ENCODE measurements at regions not wholly inside any gene's neighbourhood (a gene's known extent, or its start where the extent isn't known, plus 50 kb on each side); places are given as distances from the start of the nearest gene placed in this dataset.

DNA sequence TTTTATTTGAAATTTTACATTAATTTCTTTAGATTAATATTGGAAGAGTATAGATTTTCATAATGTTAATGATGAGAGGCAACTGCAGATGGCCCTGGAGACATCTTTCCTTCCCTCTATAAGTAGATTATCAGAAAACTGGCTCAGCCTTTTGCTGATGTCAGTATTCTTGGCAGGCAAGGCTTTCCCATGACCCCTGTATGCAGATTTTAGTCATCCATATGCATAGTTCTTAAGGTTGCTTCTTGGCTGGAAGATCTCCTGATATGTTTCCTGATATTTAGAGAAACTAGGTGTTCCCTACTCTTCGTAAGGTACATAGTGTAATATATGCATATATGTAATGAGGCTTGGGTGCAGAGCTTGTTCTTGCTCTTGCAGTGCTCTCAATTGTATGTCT is 911.4 kb downstream of the EPHA3 start:
- DNase-seq: no peak

DNA sequence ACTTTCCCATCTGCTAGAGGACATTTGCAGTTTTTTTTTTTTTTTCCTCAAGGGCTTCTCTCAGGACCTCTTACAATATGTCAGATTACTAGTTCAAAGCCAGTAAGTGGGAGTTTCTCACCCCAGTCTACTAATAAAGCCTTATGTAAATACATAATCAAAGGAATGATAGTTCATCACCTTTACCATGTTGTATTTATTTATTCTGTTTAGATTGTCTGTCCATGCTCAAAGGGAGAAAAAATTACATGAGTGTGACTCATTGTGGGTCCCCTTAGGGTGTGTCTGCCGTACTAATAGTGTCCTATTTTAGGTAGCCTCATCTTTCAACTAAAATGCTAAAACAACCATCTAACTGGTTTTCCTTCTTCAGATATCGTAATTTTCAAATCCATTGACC is 917.6 kb downstream of the EPHA3 start:
- DNase-seq: no peak

DNA sequence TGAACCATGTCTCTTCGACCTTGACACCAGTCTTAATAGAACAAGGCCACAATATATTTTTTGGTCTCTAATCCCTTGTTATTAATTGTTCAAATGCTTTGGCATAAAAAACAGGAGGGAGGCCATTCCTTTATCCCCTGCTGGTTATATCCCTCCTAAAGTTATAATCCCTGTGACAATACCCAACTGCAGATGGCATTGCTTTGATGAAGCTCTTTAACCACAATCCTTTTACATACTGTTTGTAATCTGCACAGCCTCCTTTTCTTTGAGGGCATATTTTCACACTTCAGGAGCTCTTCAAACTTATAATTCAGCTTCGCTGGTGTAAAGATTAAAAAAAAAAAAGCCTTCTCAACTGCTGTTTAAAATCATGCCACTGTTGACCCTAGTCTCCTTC is 919.0 kb downstream of the EPHA3 start:
- no peak for DNase-seq

DNA sequence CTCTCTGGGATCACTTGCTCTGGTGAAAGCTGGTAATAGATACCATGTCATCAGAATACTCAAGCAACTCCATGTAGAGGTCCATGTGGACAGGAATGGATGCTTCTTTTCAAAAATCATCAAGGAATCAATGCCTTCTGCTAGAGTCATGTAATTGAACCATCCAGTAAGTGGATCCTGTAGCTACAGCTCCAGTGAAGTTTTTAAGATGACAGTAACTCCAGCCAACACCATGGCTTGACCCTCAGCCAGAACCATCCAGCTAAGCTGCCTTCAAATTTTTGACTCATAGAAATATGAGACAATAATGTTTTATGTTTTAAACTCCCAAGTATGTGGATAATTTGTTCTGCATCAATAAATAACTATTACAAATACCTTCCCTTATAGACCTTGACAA is 923.7 kb downstream of the EPHA3 start:
- no peak for DNase-seq

DNA sequence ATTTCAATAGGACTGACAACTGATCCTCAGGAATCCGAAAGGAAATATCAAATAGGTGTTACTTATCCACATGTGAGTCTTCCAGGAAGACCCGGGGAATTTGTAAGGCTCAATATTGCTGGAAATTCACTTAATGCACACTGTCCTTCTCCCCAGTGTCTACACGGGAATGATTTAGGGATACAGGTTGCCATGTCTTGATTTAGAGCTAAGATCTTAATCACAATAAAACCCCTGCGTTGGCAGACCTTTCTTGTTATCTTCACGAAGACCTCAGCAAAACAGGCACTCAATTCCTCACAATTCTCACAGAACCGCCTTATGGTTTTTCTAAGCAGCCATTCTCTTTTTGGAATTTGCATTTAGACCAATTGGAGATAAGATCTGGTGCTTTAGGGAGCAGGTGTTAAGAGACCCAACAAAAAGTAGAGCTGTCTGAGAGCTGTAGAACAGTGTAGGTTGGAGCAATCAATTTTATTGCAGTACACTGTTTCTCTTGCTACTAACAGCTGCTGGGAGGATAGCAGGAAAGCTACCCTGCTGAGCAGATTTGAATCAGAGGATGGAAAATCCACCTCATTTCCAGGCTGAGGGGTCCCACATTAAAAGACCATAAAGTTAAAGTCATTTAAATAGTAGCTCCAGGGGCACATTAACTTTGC is 925.7 kb downstream of the EPHA3 start:
- DNase-seq: no peak

DNA sequence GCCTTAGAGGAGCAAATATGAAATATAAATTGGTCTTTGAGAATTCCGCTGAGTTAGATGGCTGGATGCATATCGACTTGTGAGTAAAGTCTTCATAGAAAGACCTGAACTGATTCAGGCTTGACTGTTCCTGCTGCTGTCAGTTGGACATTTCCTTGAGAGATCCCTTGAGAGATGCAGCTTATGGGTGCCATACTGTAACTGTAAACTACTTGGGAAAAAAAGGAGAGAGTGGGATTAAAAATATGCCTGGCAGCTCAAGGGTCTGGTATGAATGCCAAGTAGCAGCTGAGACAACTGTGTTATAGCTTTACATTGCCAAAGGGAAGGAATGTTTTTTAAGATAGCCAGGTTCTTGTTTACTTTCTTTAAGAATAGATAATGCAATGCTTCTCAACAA is 926.6 kb downstream of the EPHA3 start:
- DNase-seq: no peak

DNA sequence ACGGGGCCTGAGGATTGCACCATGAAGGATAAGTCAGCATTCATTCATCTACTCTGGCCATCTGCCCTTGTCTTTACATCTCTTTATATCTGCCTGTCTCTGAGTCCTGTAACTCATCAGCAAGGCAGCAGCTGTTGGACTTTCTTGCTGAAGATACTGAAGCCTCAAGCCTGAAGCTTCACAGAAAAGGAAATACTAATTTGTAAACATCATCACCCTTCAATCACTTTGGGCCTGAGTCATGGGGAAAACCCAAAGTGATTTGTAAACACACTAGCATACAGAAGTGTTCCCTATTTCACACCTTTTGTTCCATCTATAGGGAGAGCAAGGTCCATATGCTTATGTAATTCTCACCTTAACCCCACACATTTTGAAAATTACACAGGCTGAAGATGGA is 928.2 kb downstream of the EPHA3 start:
- no peak for DNase-seq

DNA sequence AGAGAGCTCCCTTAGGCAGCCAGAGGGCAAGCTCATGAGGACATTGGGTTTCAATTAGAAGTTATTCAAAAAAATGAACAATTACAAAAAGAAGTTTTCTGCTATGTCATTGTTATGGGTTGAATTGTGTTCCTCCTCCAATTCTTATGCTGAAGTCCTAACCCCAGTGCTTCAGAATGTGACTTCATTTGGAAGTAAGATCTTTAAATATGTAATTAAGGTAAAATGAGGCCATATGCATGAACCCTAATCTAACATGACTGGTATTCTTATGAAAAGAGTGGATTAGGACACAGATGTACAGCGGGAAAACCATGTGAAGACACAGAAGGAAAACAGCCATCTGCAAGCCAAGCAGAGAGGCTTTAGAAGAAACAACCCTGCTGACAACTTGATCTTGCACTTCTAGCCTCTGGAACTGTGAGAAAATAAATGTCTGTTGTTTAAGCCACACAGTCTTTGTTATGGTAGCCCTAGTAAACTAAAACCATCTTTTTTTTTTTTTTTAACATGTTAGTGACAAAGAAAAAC is 929.6 kb downstream of the EPHA3 start:
- DNase-seq: no peak

DNA sequence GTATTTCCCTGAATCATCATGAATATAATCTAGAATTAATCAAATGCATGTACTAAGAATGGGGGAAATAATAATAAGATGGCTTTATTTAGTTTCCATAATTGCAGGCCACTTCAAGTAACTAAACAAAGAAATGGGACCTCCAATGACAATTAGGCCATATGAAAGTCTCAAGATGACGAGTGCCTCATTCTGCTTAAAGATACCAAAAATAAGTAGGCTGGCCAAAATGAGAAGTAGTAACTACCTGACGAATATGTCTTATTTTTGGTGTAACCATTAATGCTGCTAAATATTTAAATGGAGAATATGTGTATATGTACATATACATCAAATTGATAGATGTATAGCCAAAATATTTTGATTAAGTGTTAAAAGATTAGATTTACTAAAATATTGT is 932.6 kb downstream of the EPHA3 start:
- DNase-seq: no peak

DNA sequence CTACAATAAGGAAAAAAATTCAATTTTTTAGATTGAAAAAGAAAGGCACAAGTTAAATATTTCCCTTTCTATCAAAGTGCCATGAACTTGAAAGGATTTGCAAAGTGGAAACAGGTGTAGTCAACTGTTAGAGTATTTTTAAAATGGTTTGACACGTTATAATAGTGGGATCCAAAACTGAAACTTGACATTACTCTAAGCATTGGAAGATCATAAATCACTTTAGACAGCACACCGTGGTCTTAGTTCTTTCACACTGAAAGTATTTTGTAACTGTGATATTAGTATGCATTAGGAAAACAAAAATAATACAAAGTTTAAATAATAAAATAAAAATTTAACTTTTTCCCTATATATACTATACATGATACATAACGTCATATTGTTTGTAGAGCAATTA is 933.1 kb downstream of the EPHA3 start:
- DNase-seq: no peak

DNA sequence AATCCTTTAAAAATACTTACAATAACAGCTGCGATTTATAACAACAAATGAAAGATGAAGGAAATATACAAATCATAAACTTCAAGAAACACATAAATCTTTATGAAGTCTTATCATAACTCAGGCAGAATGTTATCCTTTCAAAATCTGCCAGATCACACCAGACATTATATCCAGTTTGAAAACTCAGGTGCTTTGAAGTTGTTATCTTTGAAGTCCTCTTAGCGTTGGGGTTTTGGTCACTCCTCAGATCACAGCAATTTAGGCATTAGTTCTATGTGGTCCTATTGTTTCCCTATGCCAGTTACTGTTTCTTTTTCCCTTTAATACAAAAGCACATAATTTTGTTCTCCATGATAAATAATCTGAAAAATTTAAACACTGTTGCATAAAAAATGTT is 934.6 kb downstream of the EPHA3 start:
- DNase-seq: no peak

DNA sequence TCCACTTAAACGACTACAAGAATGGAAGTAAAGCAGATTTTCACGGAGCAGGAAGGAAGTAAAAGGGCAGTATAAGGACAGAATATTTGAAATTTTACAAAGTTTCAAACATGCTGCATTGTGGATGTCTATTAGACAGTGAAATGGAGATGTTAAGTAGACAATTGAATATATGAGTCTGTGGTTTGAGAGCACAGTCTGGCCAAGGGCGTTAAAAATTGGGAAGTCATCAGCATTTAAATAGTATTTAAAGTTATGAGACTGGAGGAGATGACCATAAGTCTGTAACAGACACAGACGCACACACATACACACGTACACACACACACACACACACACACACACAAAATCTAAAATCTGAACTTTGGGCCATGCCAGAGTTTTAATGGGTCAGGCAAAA is 935.9 kb downstream of the EPHA3 start:
- no peak for DNase-seq

DNA sequence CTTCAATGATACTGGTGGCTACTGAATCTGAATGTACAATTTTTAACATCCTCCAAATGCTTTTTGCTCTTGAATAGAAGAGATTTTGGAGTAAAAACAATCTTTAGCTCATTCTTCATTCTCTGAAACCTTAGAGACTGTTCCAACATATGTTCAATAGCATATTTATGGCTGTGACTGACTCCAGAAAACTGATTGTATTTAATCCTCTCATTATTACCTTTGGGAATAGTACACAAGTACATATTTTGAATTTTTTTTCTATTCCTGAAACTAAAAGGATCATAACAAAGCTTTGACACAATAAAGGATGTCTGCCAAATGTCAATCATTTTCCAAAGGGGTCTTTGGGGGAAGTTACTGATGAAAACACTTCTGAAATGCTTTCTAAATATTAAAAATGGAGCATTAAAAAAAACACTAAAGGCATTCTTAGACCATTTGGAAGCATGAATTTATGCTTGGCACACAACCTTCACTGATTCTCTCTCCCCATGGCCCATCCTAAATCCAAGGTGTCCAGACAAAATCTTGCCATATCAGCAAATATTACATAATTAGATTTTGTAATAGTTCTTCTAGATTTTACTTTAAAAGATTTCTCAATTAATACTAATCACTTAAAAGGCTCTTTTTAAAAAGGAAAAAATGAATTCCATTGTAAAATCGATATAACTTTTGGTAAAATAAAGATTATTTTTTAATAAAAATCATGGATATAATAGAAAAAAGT is 936.8 kb downstream of the EPHA3 start:
- DNase-seq: no peak

DNA sequence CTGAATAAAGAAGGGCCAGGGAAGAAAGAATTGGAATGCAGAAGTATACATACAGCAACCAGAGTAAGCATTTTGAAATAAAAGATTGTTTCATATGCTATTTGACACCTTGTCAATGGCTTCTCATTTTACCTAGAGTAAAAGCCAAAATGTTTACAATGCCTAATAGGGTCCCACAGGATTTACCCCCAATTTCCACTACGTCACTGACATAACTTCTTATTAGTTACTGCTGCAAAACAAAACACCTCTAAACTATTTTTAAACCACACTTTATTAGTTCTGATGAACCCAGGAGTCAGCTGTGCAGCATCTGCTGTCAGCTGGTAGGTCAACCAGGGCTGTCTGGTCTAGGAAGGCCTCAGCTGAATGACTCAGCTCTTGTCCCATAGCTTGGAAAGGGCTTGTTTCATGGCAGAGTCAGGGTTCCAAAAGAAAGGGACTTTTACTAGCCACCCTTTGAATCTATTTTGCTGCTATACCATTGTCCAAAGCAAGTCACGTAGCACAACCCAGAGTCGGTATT is 945.1 kb downstream of the EPHA3 start:
- DNase-seq: no peak

DNA sequence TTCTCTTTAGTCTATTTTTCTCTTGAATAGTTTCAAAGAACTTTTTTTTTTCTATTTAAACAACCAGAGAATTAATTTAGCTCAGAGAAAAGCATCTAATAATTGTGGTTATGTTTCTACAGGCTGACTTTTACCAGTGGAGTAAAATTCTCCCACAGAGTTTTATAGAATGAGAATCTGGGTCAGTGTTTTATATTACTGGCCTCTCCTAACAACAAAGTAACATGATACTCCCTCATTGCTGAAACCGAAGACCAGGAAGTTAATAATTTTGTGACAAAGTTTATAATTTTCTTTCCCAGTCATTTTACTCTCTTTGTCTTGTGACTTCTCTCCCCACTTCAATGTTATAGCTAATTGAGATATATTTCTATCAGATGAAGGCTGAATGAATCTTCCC is 946.9 kb downstream of the EPHA3 start:
- DNase-seq: no peak

DNA sequence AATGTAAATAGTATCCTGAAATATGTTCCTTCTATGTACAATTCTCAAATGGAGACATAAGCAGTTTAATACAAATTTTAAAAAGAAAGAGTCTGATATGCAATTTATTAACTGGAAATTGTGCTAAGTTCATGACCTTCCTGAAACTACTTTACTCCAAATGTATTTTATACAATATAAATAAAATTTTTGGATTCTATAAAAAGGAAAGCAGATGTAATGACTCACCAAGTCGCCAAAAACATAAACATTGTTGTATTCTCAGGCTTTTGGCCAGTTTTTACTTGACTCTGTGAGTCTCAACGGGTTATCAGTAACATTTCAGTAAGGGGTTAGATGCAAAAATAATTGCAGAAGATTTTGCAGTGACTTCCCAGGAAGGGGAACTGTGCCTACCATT is 948.2 kb downstream of the EPHA3 start:
- no peak for DNase-seq

DNA sequence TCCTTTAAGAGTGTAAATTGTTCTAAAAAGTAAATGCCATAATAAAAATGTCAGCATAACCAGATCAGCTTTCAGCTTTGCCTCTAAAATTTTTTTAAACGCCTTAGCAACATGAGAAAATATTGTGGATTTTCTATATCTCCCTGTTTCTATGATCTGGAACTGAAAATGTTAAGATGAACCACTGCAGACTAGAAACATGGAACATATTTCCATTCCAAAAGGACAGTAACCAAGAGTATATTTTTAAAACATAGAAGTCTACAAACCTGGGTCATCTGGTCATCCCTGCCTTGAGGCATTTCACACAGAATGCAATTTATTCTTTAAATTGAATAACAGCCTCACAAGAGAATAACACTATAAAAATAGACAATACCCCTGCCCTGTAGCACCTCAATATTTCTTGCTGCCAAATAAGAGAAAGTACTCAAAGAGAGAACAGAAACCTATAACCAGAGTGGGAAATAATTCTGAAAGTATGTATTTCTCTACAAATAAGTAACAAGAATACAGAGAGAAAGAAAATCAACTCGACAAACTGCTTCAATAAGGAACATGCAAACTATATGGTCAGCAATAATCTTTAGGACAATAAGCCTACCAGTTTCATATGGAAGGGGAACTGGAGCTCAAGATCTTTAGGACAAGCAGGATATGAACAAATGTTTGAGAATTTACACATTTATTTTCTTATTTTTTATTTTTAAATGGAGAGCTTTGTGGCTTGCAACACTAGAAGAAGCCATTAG is 949.0 kb downstream of the EPHA3 start:
- no peak for DNase-seq

DNA sequence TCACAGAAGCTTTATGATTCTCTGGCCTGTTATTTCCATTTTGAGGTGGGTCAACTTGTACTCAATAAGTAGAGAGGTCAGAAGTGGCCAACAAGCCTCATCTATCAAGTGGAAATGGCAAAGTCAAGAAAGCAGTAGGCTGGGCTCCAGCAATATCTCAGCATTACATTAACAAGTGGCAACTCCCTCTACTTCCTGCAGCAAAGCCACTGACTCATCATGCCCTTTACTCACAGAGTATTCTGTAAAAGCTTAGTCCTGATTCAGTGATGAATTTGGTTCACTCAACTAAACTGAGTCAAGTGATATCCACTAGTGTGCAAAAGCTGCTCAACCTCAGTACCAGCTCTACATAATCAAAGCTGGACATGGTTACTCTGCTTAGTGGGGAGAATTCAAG is 954.6 kb downstream of the EPHA3 start:
- no peak for DNase-seq

DNA sequence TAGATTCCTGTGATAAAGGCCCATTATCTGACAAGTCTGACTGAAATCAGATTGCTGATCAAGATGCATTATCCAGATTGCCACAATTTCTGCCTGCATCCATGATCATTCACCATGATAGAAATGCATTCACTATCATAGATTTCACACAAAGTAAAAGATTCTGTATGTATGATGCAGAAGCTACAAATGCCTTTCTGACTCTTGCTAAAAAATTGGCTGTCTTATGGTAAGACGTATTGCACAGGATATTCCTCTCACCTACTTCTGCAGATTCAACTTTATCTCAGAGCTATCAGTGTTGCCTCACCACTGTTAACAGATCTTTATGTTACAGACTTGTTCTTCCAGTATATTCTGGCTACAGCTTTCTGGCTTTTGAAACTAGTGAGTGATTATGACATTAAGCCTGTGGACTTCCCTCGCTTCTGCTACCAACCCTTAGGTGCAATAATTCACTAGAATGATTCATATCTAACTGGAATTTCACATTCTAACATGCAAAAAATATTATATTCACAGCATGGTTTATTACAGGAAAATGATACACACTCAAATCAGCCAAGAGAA is 955.3 kb downstream of the EPHA3 start:
- DNase-seq: no peak

DNA sequence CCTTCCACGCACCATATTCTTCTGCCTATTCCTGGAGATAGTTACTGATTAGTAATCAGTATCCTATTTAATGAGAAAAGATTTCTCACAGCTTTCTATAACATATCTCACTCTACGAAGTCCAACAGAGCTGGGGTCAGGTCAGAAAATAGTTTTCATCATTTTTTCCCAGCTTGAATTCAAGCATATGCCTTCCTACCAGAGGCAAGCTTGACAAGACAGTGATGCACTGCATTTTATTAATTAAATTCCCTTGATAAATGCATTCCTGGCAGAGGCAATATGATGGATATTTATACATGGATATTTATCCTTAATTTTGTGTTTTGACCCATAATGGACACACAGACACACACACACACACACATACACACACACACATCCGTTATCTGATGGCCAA is 961.4 kb downstream of the EPHA3 start:
- DNase-seq: no peak

DNA sequence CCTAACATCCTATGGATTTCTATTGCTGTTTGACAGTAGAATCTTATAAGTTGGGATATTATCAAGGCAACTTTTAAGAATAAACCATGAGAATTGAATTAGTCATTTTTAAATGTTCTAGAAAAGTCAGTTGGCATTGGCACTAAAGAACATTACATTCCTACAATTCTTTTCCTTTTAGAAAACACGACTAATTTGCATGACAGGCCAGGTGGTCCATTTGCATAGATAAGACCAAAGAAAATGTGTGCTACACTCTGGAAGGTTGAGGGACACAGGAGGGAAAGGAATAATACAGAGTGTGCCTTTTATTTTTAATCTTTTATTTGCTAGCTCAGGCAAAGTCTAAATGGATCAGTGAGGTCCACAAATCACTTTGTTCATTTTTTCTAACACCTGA is 962.3 kb downstream of the EPHA3 start:
- no peak for DNase-seq

DNA sequence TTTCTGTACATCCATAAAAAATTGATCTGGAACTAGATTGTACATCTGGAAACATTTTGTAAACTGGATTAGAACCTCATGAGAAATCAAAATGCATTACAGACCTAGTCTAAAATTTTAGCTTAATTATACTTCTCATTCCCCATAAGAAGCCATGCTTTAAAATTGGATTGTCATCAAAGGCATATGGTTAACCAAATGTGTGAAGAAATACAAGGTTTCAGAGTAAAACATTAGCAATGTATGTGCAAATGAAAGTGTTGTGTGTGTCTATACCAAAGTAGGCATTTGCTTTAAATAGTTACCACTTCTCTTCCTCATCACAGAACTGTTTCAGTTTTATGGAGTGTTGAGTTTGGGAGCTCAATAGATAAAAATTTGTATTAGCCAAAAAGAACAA is 968.7 kb downstream of the EPHA3 start:
- no peak for DNase-seq

DNA sequence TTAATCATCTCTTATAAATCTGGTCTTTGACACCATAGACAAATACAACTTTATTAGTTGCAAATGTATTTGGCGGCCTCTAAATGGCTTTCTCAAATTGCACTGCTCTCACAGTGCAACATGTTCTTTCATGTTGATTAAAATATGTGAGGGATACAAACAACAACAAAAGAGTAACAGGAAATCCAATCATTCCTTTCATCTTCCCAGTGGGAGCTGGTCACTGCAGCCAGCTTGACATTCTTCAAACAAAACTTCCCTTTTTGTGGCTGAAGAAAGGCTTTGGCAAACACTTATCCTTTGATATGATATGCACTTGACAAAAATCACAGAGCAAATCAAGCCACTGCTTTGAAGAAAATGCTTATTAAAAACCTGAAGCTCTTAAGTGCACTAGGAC is 973.6 kb downstream of the EPHA3 start:
- DNase-seq: no peak

Data from NCI-H446 (cell line).